ENCODE measurements at regions not wholly inside any gene's neighbourhood (a gene's known extent, or its start where the extent isn't known, plus 50 kb on each side); places are given as distances from the start of the nearest gene placed in this dataset.

- no peaks in the 10 kb centered on the region for H4K20me1 ChIP-seq (ENCODE audit: insufficient read depth)
- no peaks in the 10 kb centered on the region for H3K9me3 ChIP-seq (ENCODE audit: insufficient read depth, low read depth)
- intact Hi-C loops (cut with micrococcal nuclease; ENCODE audit: unreplicated experiment), result no loop called here
- H3K79me2 ChIP-seq (ENCODE audit: low read depth), result no peaks in the 10 kb centered on the region
- H3K4me2 ChIP-seq, result no peak overlapping the region
- TF ChIP-seq EZH2 (IDR thresholded peaks at IDR 0.05; ENCODE audit: low read depth) (no peak), CTCF (conservative IDR thresholded peaks at IDR 0.05) (no peak)
- no peaks in the 10 kb centered on the region for H3K27me3 ChIP-seq (ENCODE audit: insufficient read depth, low read depth)
- no peak overlapping the region for H2AFZ ChIP-seq
- H3K4me3 ChIP-seq, result no peak overlapping the region
- no peak overlapping the region for H3K27ac ChIP-seq
- H3K4me1 ChIP-seq (replicated peaks; ENCODE audit: insufficient read depth), result 0 out of 2 replicates have a peak, but pooled peaks cover 6% of the 10 kb centered on the region
- 0 out of 2 replicates have a peak, but pooled peaks cover 3% of the 10 kb centered on the region for H3K9me2 ChIP-seq (ENCODE audit: insufficient read depth)
- no peaks in the 10 kb centered on the region for H3K36me3 ChIP-seq (ENCODE audit: low read depth)
- BruUV-seq (replicated peaks), result no TSS peak
- DNase-seq, result no peak
- ChIA-PET CTCF (no interaction called here), POLR2A (ENCODE audit: unreplicated experiment) (no interaction called here)
- H3F3A ChIP-seq (ENCODE audit: insufficient read depth, low read depth), result no peaks in the 10 kb centered on the region
These were observed 103.5 kb downstream of the SNX18 start for GRCh38 chr5:54621048-54621447.

- Histone ChIP-seq H3K4me1 (replicated peaks; ENCODE audit: insufficient read depth) (0 out of 2 replicates have a peak, but pooled peaks cover 6% of the 10 kb centered on the region), H3K9me3 (ENCODE audit: insufficient read depth, low read depth) (no peaks in the 10 kb centered on the region), H3K4me2 (no peak overlapping the region), H3K9me2 (ENCODE audit: insufficient read depth) (0 out of 2 replicates have a peak, but pooled peaks cover 3% of the 10 kb centered on the region), H4K20me1 (ENCODE audit: insufficient read depth) (no peaks in the 10 kb centered on the region), H3K36me3 (ENCODE audit: low read depth) (no peaks in the 10 kb centered on the region), H3K27me3 (ENCODE audit: insufficient read depth, low read depth) (no peaks in the 10 kb centered on the region), H3F3A (ENCODE audit: insufficient read depth, low read depth) (no peaks in the 10 kb centered on the region), H3K4me3 (no peak overlapping the region), H3K27ac (no peak overlapping the region), H2AFZ (no peak overlapping the region), H3K79me2 (ENCODE audit: low read depth) (no peaks in the 10 kb centered on the region)
- TF ChIP-seq EZH2 (IDR thresholded peaks at IDR 0.05; ENCODE audit: low read depth) (no peak), CTCF (conservative IDR thresholded peaks at IDR 0.05) (no peak)
- ChIA-PET CTCF (no interaction called here), POLR2A (ENCODE audit: unreplicated experiment) (no interaction called here)
- intact Hi-C loops (cut with micrococcal nuclease; ENCODE audit: unreplicated experiment), result no loop called here
- BruUV-seq (replicated peaks), result no TSS peak
- peak in 1 of 2 experiments; percentile 62 for DNase-seq
These were observed 102.8 kb downstream of the SNX18 start for GRCh38 chr5:54620141-54620933.

GRCh38 chr5:54619731-54620130, 102.2 kb downstream of the SNX18 start:
- 0 out of 2 replicates have a peak, but pooled peaks cover under 1% of the 10 kb centered on the region for H3K9me2 ChIP-seq (ENCODE audit: insufficient read depth)
- H3K9me3 ChIP-seq (ENCODE audit: insufficient read depth, low read depth), result no peaks in the 10 kb centered on the region
- H4K20me1 ChIP-seq (ENCODE audit: insufficient read depth), result no peaks in the 10 kb centered on the region
- H3K36me3 ChIP-seq (ENCODE audit: low read depth), result no peaks in the 10 kb centered on the region
- no peaks in the 10 kb centered on the region for H3K79me2 ChIP-seq (ENCODE audit: low read depth)
- intact Hi-C loops (cut with micrococcal nuclease; ENCODE audit: unreplicated experiment), result no loop called here
- POLR2A ChIA-PET (ENCODE audit: unreplicated experiment), result no interaction called here
- no peaks in the 10 kb centered on the region for H3F3A ChIP-seq (ENCODE audit: insufficient read depth, low read depth)
- TF ChIP-seq CTCF (conservative IDR thresholded peaks at IDR 0.05) (no peak), EZH2 (IDR thresholded peaks at IDR 0.05; ENCODE audit: low read depth) (no peak)
- H3K4me2 ChIP-seq, result no peak overlapping the region
- CTCF ChIA-PET, result no interaction called here
- no peak overlapping the region for H3K4me3 ChIP-seq
- no peak overlapping the region for H2AFZ ChIP-seq
- DNase-seq, result no peak
- H3K27me3 ChIP-seq (ENCODE audit: insufficient read depth, low read depth), result no peaks in the 10 kb centered on the region
- H3K4me1 ChIP-seq (replicated peaks; ENCODE audit: insufficient read depth), result 0 out of 2 replicates have a peak, but pooled peaks cover 6% of the 10 kb centered on the region
- BruUV-seq (replicated peaks), result no TSS peak
- no peak overlapping the region for H3K27ac ChIP-seq

Measured in PC-9 (cell line).